ENCODE measurements at regions not wholly inside any gene's neighbourhood (a gene's known extent, or its start where the extent isn't known, plus 50 kb on each side); places are given as distances from the start of the nearest gene placed in this dataset.

GRCh38 chr4:162640152-162640551 lies 476.4 kb upstream of the FSTL5 start:
- no peak for TF ChIP-seq CTCF (conservative IDR thresholded peaks at IDR 0.05 in 1 of 2, IDR thresholded peaks at IDR 0.05 in 1 of 2; ENCODE audit: extremely low read depth in 1 of 2, insufficient read depth in 1 of 2, low read depth in 1 of 2, low read length in 2 of 2)
- no peak for TF ChIP-seq EZH2 (IDR thresholded peaks at IDR 0.05; ENCODE audit: borderline replicate concordance, low read length)
